GM12878 (cell line): ENCODE measurements at regions not wholly inside any gene's neighbourhood (a gene's known extent, or its start where the extent isn't known, plus 50 kb on each side); places are given as distances from the start of the nearest gene placed in this dataset.

Experiments used
- ATAC-seq: fragments of 200-7000 bp; cut with Tn5 transposase; 3 replicates; pipeline ENCODE4 v1.9.1; 2020; ENCODE audit warnings: mild to moderate bottlenecking, moderate library complexity
- BruUV-seq: library from RNA; stranded (reverse); fragments of 400-500 nt; replicated peaks from 2 replicates; lab custom pipeline; 2021; lab: Mats Ljungman, UMichigan
- CTCF ChIA-PET: fragments of 300-600 bp; sonication (Branson Sonifier 250); formaldehyde crosslinking; extraction: SDS; loops from one replicate; lab custom pipeline; 2021; ENCODE audit warnings: inconsistent platforms; lab: Yijun Ruan, JAX
- POLR2A ChIA-PET: fragments of 350-600 bp; formaldehyde crosslinking; extraction: SDS; loops from one replicate; lab custom pipeline; 2021; ENCODE audit warnings: inconsistent platforms; lab: Charles Lee
- RAD21 ChIA-PET: fragments of 300-600 bp; sonication (Branson Sonifier 250); formaldehyde crosslinking; loops from one replicate; lab custom pipeline; 2023; ENCODE audit warnings: antibody characterized with exemption; ENCODE audit not compliant: unreplicated experiment; lab: Charles Lee
- SMC1A ChIA-PET: fragments of 300-600 bp; sonication (Branson Sonifier 250); formaldehyde crosslinking; loops from one replicate; lab custom pipeline; 2023; ENCODE audit not compliant: unreplicated experiment, uncharacterized antibody; lab: Charles Lee
- DNase-seq: peaks from one replicate; pipeline ENCODE4 v3.0.0-alpha.2; 2011; ENCODE audit warnings: low read depth, low spot score
- FAIRE-seq: peaks from 3 replicates; lab custom pipeline; 2011; peaks lifted over from hg19 to GRCh38; lab: Jason Lieb, UNC
- H2AFZ ChIP-seq: 2 replicates; pipeline ENCODE4 v1.6.0; 2011; ENCODE audit warnings: low read depth, low read length, control low read depth; ENCODE audit not compliant: control insufficient read depth
- H3K27ac ChIP-seq: 2 replicates; pipeline ENCODE4 v1.5.1; 2011; ENCODE audit warnings: control low read depth; ENCODE audit not compliant: control insufficient read depth, insufficient read depth
- H3K27me3 ChIP-seq, 2 experiments: replicated peaks in 1 of 2; 2 replicates each; pipeline versions ENCODE4 v1.6.0 to v1.6.1; 2011; ENCODE audit warnings: low read length in 1 of 2; ENCODE audit not compliant: control insufficient read depth in 2 of 2, insufficient read depth in 2 of 2
- H3K36me3 ChIP-seq, 2 experiments: 2 replicates each; pipeline ENCODE4 v1.5.1; 2011; ENCODE audit warnings: low read length in 1 of 2; ENCODE audit not compliant: control insufficient read depth in 2 of 2, insufficient read depth in 2 of 2
- H3K4me1 ChIP-seq: 2 replicates; pipeline ENCODE4 v1.6.1; 2011; ENCODE audit warnings: mild to moderate bottlenecking, low read length, moderate library complexity, mixed read lengths; ENCODE audit not compliant: control insufficient read depth, insufficient read depth
- H3K4me2 ChIP-seq: 2 replicates; pipeline ENCODE4 v1.6.0; 2011; ENCODE audit warnings: control low read depth; ENCODE audit not compliant: control insufficient read depth, insufficient read depth
- H3K4me3 ChIP-seq: fragments of 200-600 bp; sonication (generic); 2 replicates; pipeline ENCODE4 v1.5.1; 2016
- H3K79me2 ChIP-seq: 2 replicates; pipeline ENCODE4 v1.6.0; 2011; ENCODE audit warnings: low read length; ENCODE audit not compliant: control insufficient read depth, insufficient read depth
- H3K9ac ChIP-seq: 2 replicates; pipeline ENCODE4 v1.8.0; 2011; ENCODE audit warnings: low read length, control low read depth, mixed read lengths; ENCODE audit not compliant: control insufficient read depth, insufficient read depth
- H3K9me3 ChIP-seq: replicated peaks from 3 replicates; pipeline ENCODE4 v1.5.1; 2011; ENCODE audit warnings: mild to moderate bottlenecking, low read length; ENCODE audit not compliant: control insufficient read depth, insufficient read depth
- H4K20me1 ChIP-seq: 2 replicates; pipeline ENCODE4 v1.6.0; 2011; ENCODE audit not compliant: control insufficient read depth, insufficient read depth
- ATF3 ChIP-seq: IDR thresholded peaks from 2 replicates; pipeline ENCODE4 v1.6.1; 2011; ENCODE audit warnings: low read depth, mild to moderate bottlenecking, low read length, moderate library complexity, borderline replicate concordance; ENCODE audit errors: extremely low read depth
- BHLHE40 ChIP-seq, 2 experiments: fragments of 450-650 bp in 1 of 2; IDR thresholded peaks; 2 replicates each; pipeline ENCODE4 v1.6.1; 2011 to 2017; ENCODE audit warnings: low read depth in 2 of 2, borderline replicate concordance in 1 of 2, improper control_type of control experiment in 1 of 2, low read length in 1 of 2, mild to moderate bottlenecking in 1 of 2
- CHD2 ChIP-seq: IDR thresholded peaks from 2 replicates; pipeline ENCODE4 v1.6.1; 2011; ENCODE audit warnings: low read depth, low read length, improper control_type of control experiment, borderline replicate concordance
- CREB1 ChIP-seq: IDR thresholded peaks from 2 replicates; pipeline ENCODE4 v1.6.1; 2012; ENCODE audit warnings: low read depth, mild to moderate bottlenecking, inconsistent platforms
- E2F8 ChIP-seq: fragments of 450-650 bp; IDR thresholded peaks from 2 replicates; pipeline ENCODE4 v1.6.1; 2018; ENCODE audit warnings: mild to moderate bottlenecking, low read depth, moderate library complexity; ENCODE audit not compliant: partially characterized antibody
- GATAD2B ChIP-seq: fragments of 450-650 bp; conservative IDR thresholded peaks from 2 replicates; pipeline ENCODE4 v1.6.1; 2017; ENCODE audit warnings: low read depth, mild to moderate bottlenecking, moderate library complexity
- HDAC2 ChIP-seq: fragments of 200-600 bp; sonication (generic); IDR thresholded peaks from 2 replicates; pipeline ENCODE4 v1.6.1; 2017
- HDGF ChIP-seq: fragments of 450-650 bp; IDR thresholded peaks from 2 replicates; pipeline ENCODE4 v1.6.1; 2016; ENCODE audit warnings: antibody characterized with exemption
- IKZF1 ChIP-seq: fragments of 450-650 bp; conservative IDR thresholded peaks from 2 replicates; pipeline ENCODE4 v1.6.1; 2017; ENCODE audit warnings: antibody characterized with exemption, mild to moderate bottlenecking
- MTA3 ChIP-seq: IDR thresholded peaks from 2 replicates; pipeline ENCODE4 v1.6.1; 2012; ENCODE audit warnings: low read length, inconsistent platforms, borderline replicate concordance
- NFXL1 ChIP-seq: fragments of 450-650 bp; IDR thresholded peaks from 2 replicates; pipeline ENCODE4 v1.6.1; 2017; ENCODE audit warnings: antibody characterized with exemption, mild to moderate bottlenecking, borderline replicate concordance
- NR2C1 ChIP-seq: fragments of 450-650 bp; IDR thresholded peaks from 2 replicates; pipeline ENCODE4 v1.6.1; 2017; ENCODE audit warnings: antibody characterized with exemption, mild to moderate bottlenecking, moderate library complexity
- RCOR1 ChIP-seq: conservative IDR thresholded peaks from 2 replicates; pipeline ENCODE4 v1.6.1; 2012; ENCODE audit warnings: low read depth, low read length, improper control_type of control experiment
- RELA ChIP-seq: fragments of 450-650 bp; IDR thresholded peaks from 2 replicates; pipeline ENCODE4 v1.8.0; 2014; ENCODE audit warnings: borderline replicate concordance; ENCODE audit not compliant: partially characterized antibody
- SP1 ChIP-seq: IDR thresholded peaks from one replicate; pipeline ENCODE4 v1.6.1; 2011; ENCODE audit warnings: low read depth, low read length
- SREBF1 ChIP-seq: IDR thresholded peaks from 2 replicates; pipeline ENCODE4 v1.6.1; 2012; ENCODE audit warnings: mild to moderate bottlenecking, low read length
- TARDBP ChIP-seq: IDR thresholded peaks from 2 replicates; pipeline ENCODE4 v1.6.1; 2016; ENCODE audit warnings: borderline replicate concordance
- WGBS: methylation state at CpG from one replicate; pipeline ENCODE4 v1.1.6; 2016; ENCODE audit warnings: low lambda C conversion rate; ENCODE audit not compliant: insufficient replicate concordance, insufficient coverage; ENCODE audit errors: missing lambda C conversion rate; 5-methylcytosine and 5-hydroxymethylcytosine counted together
- in situ Hi-C: fragments of 300-500 bp; cut with MboI; formaldehyde crosslinking; loops from 9 replicates; pipeline ENCODE4 v1.14.3; 2018; ENCODE audit warnings: mixed read lengths
- intact Hi-C: fragments of 100-400 bp; cut with micrococcal nuclease; formaldehyde crosslinking; loops from one replicate; pipeline ENCODE4 v1.14.2; 2022; ENCODE audit not compliant: unreplicated experiment

GRCh38 chr11:27596388-27596787, 89.8 kb upstream of the LIN7C start:
- no peak for FAIRE-seq
- ChIA-PET RAD21 (no interaction called here), POLR2A (no interaction called here), CTCF (no interaction called here), SMC1A (no interaction called here)
- Histone ChIP-seq H3K79me2 (no peaks in the 10 kb centered on the region), H3K9me3 (no peaks in the 10 kb centered on the region), H3K4me3 (no peak overlapping the region), H3K27ac (no peak overlapping the region), H4K20me1 (no peaks in the 10 kb centered on the region), H3K9ac (no peak overlapping the region), H3K27me3 (no peaks in the 10 kb centered on the region), H3K4me1 (no peaks in the 10 kb centered on the region), H2AFZ (no peak overlapping the region), H3K36me3 (no peaks in the 10 kb centered on the region), H3K4me2 (no peak overlapping the region)
- in situ Hi-C loops (no loop called here), intact Hi-C loops (no loop called here)
- no peak for ATAC-seq
- no peak for TF ChIP-seq RELA
- no peak for TF ChIP-seq HDGF
- TF ChIP-seq ATF3, result no peak
- TF ChIP-seq IKZF1, result no peak
- no peak for TF ChIP-seq TARDBP
- TF ChIP-seq SP1, result no peak
- no peak for TF ChIP-seq BHLHE40 (IDR thresholded peaks at IDR 0.05; ENCODE audit: borderline replicate concordance in 1 of 2, low read depth in 2 of 2, low read length in 1 of 2)
- TF ChIP-seq SREBF1, result no peak
- no peak for TF ChIP-seq NR2C1
- TF ChIP-seq RCOR1, result no peak
- no peak for TF ChIP-seq E2F8
- TF ChIP-seq HDAC2, result no peak
- TF ChIP-seq NFXL1, result no peak
- TF ChIP-seq GATAD2B, result no peak
- no peak for TF ChIP-seq CREB1
- TF ChIP-seq CHD2, result no peak
- no peak for TF ChIP-seq MTA3
- BruUV-seq, result no TSS peak
- WGBS, result 43% methylated on average over 4 of the region's 4 CpGs
- no peak for DNase-seq
